IPS DF 6.9 (cell line): ENCODE measurements at regions not wholly inside any gene's neighbourhood (a gene's known extent, or its start where the extent isn't known, plus 50 kb on each side); places are given as distances from the start of the nearest gene placed in this dataset.
"Not testable (repeated sequence)": the region's sequence is repeated elsewhere in the genome, so short reads cannot be mapped to it uniquely, and the experiment has no call there.

Experiments
- DNase-seq: peaks from one replicate; pipeline ENCODE4 v3.0.0-alpha.2; 2013; ENCODE audit warnings: low read depth, low spot score
- H3K27ac ChIP-seq: one replicate; pipeline ENCODE4 v1.5.1; 2013; ENCODE audit warnings: low read length, control low read depth
- H3K27me3 ChIP-seq: 2 replicates; pipeline ENCODE4 v1.6.1; 2013; ENCODE audit warnings: mild to moderate bottlenecking, low read length; ENCODE audit not compliant: control insufficient read depth, insufficient read depth
- H3K36me3 ChIP-seq: 2 replicates; pipeline ENCODE4 v1.6.1; 2013; ENCODE audit warnings: low read length; ENCODE audit not compliant: control insufficient read depth, insufficient read depth
- H3K4me1 ChIP-seq: 2 replicates; pipeline ENCODE4 v1.6.1; 2013; ENCODE audit warnings: low read length; ENCODE audit not compliant: control insufficient read depth, insufficient read depth
- H3K4me3 ChIP-seq: 2 replicates; pipeline ENCODE4 v1.5.1; 2013; ENCODE audit warnings: mild to moderate bottlenecking, low read length
- H3K9me3 ChIP-seq: 2 replicates; pipeline ENCODE4 v1.6.1; 2013; ENCODE audit warnings: low read length, inconsistent platforms; ENCODE audit not compliant: control insufficient read depth, insufficient read depth
- WGBS: extraction: QIAGEN DNeasy Blood & Tissue Kit; methylation state at CpG from one replicate; pipeline ENCODE4 v1.1.7; 2013; ENCODE audit warnings: mixed read lengths, missing lambda C conversion rate; ENCODE audit not compliant: insufficient read length, insufficient coverage; 5-methylcytosine and 5-hydroxymethylcytosine counted together

DNA sequence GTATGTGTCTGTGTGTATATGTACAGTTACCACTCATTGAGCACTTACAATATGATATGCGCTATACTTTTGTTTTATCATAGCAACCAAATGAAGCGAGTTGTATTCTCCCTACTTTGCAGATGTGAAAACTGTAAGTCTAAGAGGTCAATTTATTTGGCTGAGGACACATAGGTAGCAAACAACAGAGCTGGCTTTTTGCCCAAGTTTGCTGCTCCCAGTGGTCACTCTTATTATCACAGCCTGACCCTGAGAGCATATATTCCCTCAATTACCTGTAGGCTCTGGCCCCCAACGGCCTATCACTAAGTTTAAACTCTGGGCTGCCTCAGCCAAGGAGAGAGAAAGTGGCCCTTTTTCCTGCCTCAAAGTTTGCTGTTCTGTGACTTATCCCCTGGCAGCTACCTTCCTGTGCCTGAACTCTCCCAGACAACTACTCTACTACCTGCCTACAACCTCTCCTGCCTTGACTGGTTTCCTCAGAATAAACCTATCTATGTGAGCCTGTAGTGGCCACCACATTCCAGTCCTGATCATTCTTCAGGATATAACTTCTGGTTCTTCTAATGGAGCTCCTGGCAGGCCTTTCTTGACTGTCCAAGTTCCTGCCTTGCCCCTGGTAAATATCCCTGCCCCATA lies 221.8 kb downstream of the FRK start:
- Histone ChIP-seq H3K9me3 (no peaks in the 10 kb centered on the region), H3K36me3 (no peaks in the 10 kb centered on the region), H3K27ac (no peak overlapping the region), H3K27me3 (no peaks in the 10 kb centered on the region), H3K4me3 (no peak overlapping the region), H3K4me1 (no peaks in the 10 kb centered on the region)
- WGBS: no CpG with 5 or more reads among the region's 3 CpGs
- DNase-seq: peak; percentile 29

DNA sequence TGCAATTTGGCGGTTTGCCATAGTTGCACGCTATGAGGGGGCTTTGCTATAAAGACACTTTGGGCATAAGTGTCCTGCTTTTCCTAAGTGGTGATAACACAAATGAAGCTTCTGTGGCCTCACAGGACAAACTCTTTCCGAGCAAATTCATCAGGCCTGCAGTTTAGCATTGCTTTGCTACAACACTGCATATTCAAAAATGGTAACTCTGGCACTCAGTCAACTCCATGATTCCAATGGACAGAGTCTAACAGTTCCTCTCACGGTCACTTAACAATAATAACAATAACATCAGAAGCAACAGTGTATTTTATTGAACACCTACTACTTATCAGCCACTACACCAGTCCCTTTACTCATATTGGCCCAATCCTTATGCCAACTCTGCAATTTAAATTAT lies 222.5 kb downstream of the FRK start:
- Histone ChIP-seq H3K27ac (no peak overlapping the region), H3K9me3 (no peaks in the 10 kb centered on the region), H3K4me1 (no peaks in the 10 kb centered on the region), H3K4me3 (no peak overlapping the region), H3K36me3 (no peaks in the 10 kb centered on the region), H3K27me3 (no peaks in the 10 kb centered on the region)
- DNase-seq: no peak
- WGBS: no CpG with 5 or more reads among the region's 4 CpGs

GRCh38 chr6:115836374-115836773 lies 224.3 kb downstream of the FRK start:
- not testable (repeated sequence) for DNase-seq, H3K4me1 ChIP-seq, H3K4me3 ChIP-seq, H3K9me3 ChIP-seq, H3K27me3 ChIP-seq, H3K27ac ChIP-seq, H3K36me3 ChIP-seq
- no CpG with 5 or more reads among the region's 13 CpGs for WGBS

- Histone ChIP-seq H3K27ac (no peak overlapping the region), H3K4me3 (no peak overlapping the region), H3K27me3 (no peaks in the 10 kb centered on the region), H3K36me3 (no peaks in the 10 kb centered on the region), H3K4me1 (no peaks in the 10 kb centered on the region), H3K9me3 (no peaks in the 10 kb centered on the region)
- no peak for DNase-seq
- no CpG with 5 or more reads among the region's 2 CpGs for WGBS
These were observed 225.4 kb downstream of the FRK start for GRCh38 chr6:115835314-115835713.

- not testable (repeated sequence) for H3K9me3 ChIP-seq, DNase-seq, H3K36me3 ChIP-seq, H3K27ac ChIP-seq, H3K4me1 ChIP-seq, H3K27me3 ChIP-seq, H3K4me3 ChIP-seq
- WGBS: no CpG with 5 or more reads among the region's 27 CpGs
These were observed 226.1 kb downstream of the FRK start for GRCh38 chr6:115834542-115834941.

GRCh38 chr6:115832786-115833185 lies 227.9 kb downstream of the FRK start:
- Histone ChIP-seq H3K27ac (no peak overlapping the region), H3K4me3 (no peak overlapping the region), H3K4me1 (no peaks in the 10 kb centered on the region), H3K27me3 (no peaks in the 10 kb centered on the region), H3K9me3 (no peaks in the 10 kb centered on the region), H3K36me3 (no peaks in the 10 kb centered on the region)
- WGBS: no CpG with 5 or more reads among the region's 1 CpG
- DNase-seq: no peak

DNA sequence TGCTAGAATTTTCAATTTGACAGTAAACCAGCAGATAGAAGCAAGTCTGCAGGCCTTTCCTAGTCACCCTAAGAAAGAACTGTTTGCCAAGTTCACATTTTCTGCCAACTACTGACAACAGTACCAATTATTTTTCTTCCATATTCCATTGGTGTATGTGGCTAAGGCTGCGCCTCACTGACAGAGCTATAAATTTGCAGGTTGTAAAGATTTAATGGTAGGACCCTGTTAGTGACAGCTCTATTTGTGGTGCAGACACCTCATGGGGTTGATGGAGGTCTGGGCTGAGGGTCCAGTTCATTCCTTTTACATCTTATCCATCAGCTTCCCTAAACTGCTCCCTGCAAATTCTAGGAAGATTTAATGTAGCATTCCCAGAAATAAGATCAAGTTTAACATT lies 228.5 kb downstream of the FRK start:
- Histone ChIP-seq H3K27ac (no peak overlapping the region), H3K36me3 (no peaks in the 10 kb centered on the region), H3K27me3 (no peaks in the 10 kb centered on the region), H3K4me1 (no peaks in the 10 kb centered on the region), H3K4me3 (no peak overlapping the region), H3K9me3 (no peaks in the 10 kb centered on the region)
- WGBS: no CpG with 5 or more reads among the region's 1 CpG
- no peak for DNase-seq

- H3K27ac ChIP-seq: no peak overlapping the region
- no peaks in the 10 kb centered on the region for H3K4me1 ChIP-seq
- WGBS: no CpG with 5 or more reads among the region's 2 CpGs
- no peaks in the 10 kb centered on the region for H3K36me3 ChIP-seq
- no peak for DNase-seq
- H3K27me3 ChIP-seq: no peaks in the 10 kb centered on the region
- no peak overlapping the region for H3K4me3 ChIP-seq
- H3K9me3 ChIP-seq: no peaks in the 10 kb centered on the region
These were observed 229.8 kb downstream of the FRK start for GRCh38 chr6:115830895-115831294.

GRCh38 chr6:115821798-115822197 lies 238.9 kb downstream of the FRK start:
- DNase-seq: no peak
- no peak overlapping the region for H3K27ac ChIP-seq
- H3K9me3 ChIP-seq: no peaks in the 10 kb centered on the region
- no CpG with 5 or more reads among the region's 2 CpGs for WGBS
- no peak overlapping the region for H3K4me3 ChIP-seq
- no peaks in the 10 kb centered on the region for H3K4me1 ChIP-seq
- no peaks in the 10 kb centered on the region for H3K27me3 ChIP-seq
- no peaks in the 10 kb centered on the region for H3K36me3 ChIP-seq

DNA sequence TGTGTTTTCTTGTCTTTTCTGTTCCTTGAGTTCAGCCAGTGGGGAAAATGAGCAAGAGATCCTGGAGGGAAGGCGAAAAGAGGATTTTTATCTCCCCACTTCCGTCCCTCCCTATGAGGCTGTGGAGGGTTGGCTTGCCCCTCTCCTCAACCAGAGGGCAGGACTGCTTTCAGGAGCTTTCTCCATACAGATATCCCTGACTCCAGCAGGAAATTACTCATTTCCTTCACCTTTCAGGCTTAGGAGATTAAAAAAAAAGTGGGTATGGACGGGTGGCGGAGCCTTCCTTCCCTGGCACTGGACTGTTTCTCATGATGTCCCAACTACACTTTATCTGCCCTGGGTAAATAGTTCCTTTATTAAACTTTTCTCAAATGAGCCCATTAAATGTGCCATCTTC lies 241.2 kb downstream of the FRK start:
- DNase-seq: no peak
- H3K4me1 ChIP-seq: no peaks in the 10 kb centered on the region
- no peak overlapping the region for H3K4me3 ChIP-seq
- H3K27me3 ChIP-seq: no peaks in the 10 kb centered on the region
- whole genome bisulfite sequencing: no CpG with 5 or more reads among the region's 4 CpGs
- H3K27ac ChIP-seq: no peak overlapping the region
- no peaks in the 10 kb centered on the region for H3K36me3 ChIP-seq
- H3K9me3 ChIP-seq: no peaks in the 10 kb centered on the region

- Histone ChIP-seq H3K27ac (no peak overlapping the region), H3K4me1 (no peaks in the 10 kb centered on the region), H3K4me3 (no peak overlapping the region), H3K9me3 (no peaks in the 10 kb centered on the region), H3K27me3 (no peaks in the 10 kb centered on the region), H3K36me3 (no peaks in the 10 kb centered on the region)
- WGBS: no CpG with 5 or more reads among the region's 2 CpGs
- DNase-seq: no peak
These were observed 243.5 kb downstream of the FRK start for GRCh38 chr6:115817161-115817560.
